ENCODE measurements at regions not wholly inside any gene's neighbourhood (a gene's known extent, or its start where the extent isn't known, plus 50 kb on each side); places are given as distances from the start of the nearest gene placed in this dataset.

DNA sequence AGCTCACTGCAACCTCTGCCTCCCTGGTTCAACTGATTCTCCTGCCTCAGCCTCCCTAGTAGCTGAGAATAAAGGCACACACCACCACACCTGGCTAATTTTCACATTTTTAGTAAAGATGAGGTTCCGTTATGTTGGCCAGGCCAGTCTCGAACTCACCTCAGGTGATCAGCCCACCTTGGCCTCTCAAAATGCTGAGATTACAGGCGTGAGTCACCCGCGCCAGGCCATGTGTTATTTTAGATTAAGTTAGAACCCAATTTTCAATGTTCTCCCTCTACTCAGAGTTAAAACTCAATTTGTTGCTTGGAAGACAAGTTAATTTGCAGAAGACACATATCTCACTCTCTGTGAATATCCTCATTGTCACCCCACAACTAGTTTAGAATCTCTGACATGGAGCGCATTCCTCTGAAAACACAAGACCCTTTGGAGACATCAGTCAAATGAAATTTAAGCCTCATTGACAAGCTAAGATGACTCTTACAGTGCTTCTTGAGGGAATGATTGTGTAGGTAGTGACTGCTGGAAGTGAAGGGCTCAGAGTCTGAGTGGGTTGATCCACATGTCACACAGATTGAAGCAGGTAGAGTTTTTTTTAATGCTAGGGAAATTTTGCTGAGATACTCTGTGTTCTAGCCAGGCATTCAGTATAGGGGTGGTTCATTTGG is 60.6 kb upstream of the FRMD4B start:
- DNase-seq (ENCODE audit: low read depth) = no peak
- Histone ChIP-seq H3K9me3 (ENCODE audit: control insufficient read depth, low read length) (no peaks in the 10 kb centered on the region), H3K4me3 (ENCODE audit: low read length) (no peak overlapping the region), H3K27me3 (replicated peaks; ENCODE audit: control insufficient read depth, insufficient read depth, low read length) (peaks cover 5% of the 10 kb centered on the region), H3K4me1 (ENCODE audit: control insufficient read depth, insufficient read depth, low read length) (peaks cover 4% of the 10 kb centered on the region), H3K36me3 (ENCODE audit: control insufficient read depth, insufficient read depth, low read length, severe bottlenecking) (no peaks in the 10 kb centered on the region), H3K9ac (ENCODE audit: low read length) (no peak overlapping the region)

GRCh38 chr3:69445498-69445897 is 59.6 kb upstream of the FRMD4B start:
- Histone ChIP-seq H3K9ac (ENCODE audit: low read length) (no peak overlapping the region), H3K9me3 (ENCODE audit: control insufficient read depth, low read length) (no peaks in the 10 kb centered on the region), H3K4me3 (ENCODE audit: low read length) (peak overlapping the region; percentile 61), H3K36me3 (ENCODE audit: control insufficient read depth, insufficient read depth, low read length, severe bottlenecking) (no peaks in the 10 kb centered on the region), H3K4me1 (ENCODE audit: control insufficient read depth, insufficient read depth, low read length) (peaks cover 4% of the 10 kb centered on the region), H3K27me3 (replicated peaks; ENCODE audit: control insufficient read depth, insufficient read depth, low read length) (peaks cover 5% of the 10 kb centered on the region)
- DNase-seq (ENCODE audit: low read depth) = no peak

GRCh38 chr3:69445024-69445423 is 59.1 kb upstream of the FRMD4B start:
- Histone ChIP-seq H3K4me1 (ENCODE audit: control insufficient read depth, insufficient read depth, low read length) (peaks cover 4% of the 10 kb centered on the region), H3K27me3 (replicated peaks; ENCODE audit: control insufficient read depth, insufficient read depth, low read length) (peaks cover 5% of the 10 kb centered on the region), H3K36me3 (ENCODE audit: control insufficient read depth, insufficient read depth, low read length, severe bottlenecking) (no peaks in the 10 kb centered on the region), H3K4me3 (ENCODE audit: low read length) (peak overlapping the region; percentile 61), H3K9me3 (ENCODE audit: control insufficient read depth, low read length) (no peaks in the 10 kb centered on the region), H3K9ac (ENCODE audit: low read length) (no peak overlapping the region)
- DNase-seq (ENCODE audit: low read depth) = no peak

DNA sequence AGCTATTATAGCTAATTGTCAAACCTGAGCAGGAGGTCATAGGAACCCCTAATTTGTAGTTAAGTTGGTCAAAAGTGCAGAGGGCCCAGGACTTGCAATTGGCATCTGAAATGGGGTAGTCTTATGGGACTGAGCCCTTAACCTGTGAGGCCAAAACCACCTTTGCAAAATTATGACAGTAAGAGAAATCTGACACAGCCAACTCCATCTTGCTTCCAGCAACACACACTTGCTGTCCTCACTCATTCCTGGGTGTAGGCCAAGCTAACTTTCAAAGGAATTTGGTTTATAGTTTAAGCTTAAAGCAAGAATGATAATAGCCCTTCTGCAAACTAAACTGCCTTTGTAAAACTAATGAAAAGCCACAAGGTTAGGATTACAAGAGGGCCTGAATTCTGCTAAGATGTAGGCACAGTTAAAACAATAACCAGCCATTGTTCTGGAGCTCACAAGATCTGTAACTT is 57.6 kb upstream of the FRMD4B start:
- no peak overlapping the region for H3K9ac ChIP-seq (ENCODE audit: low read length)
- H3K4me3 ChIP-seq (ENCODE audit: low read length) = no peak overlapping the region

DNA sequence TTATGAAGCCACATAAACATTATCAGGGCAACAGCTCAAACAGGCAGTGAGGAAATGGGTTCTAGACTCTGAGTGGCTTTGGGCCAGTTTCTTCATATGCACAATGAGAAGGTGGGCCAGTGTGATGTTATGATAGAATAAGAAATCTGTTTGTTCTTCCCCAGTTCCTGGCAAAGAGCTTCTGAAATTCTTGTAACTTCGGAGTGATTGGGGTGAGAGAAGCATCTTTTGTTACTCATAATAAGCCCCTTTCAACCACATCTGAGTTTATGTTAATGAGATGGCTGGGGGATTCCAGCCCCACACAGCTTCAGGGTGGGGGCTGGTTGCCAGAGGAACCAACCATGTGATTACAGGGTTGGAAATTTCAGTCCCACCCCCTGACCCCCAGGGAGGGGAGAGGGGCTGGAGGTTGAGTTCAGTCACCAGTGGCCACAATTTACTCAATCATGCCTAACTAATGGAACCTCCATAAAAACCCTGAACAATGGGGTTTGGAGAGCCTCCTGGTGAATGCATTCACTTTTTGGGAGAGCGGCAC is 57.0 kb upstream of the FRMD4B start:
- H3K9ac ChIP-seq (ENCODE audit: low read length) = no peak overlapping the region
- no peaks in the 10 kb centered on the region for H3K9me3 ChIP-seq (ENCODE audit: control insufficient read depth, low read length)
- no peaks in the 10 kb centered on the region for H3K36me3 ChIP-seq (ENCODE audit: control insufficient read depth, insufficient read depth, low read length, severe bottlenecking)
- peaks cover 4% of the 10 kb centered on the region for H3K4me1 ChIP-seq (ENCODE audit: control insufficient read depth, insufficient read depth, low read length)
- DNase-seq (ENCODE audit: low read depth) = no peak
- peaks cover 5% of the 10 kb centered on the region for H3K27me3 ChIP-seq (replicated peaks; ENCODE audit: control insufficient read depth, insufficient read depth, low read length)
- H3K4me3 ChIP-seq (ENCODE audit: low read length) = no peak overlapping the region

More for the DNA sequence above, 57.6 kb upstream of the FRMD4B start:
- Histone ChIP-seq H3K4me1 (ENCODE audit: control insufficient read depth, insufficient read depth, low read length) (peaks cover 4% of the 10 kb centered on the region), H3K36me3 (ENCODE audit: control insufficient read depth, insufficient read depth, low read length, severe bottlenecking) (no peaks in the 10 kb centered on the region), H3K27me3 (replicated peaks; ENCODE audit: control insufficient read depth, insufficient read depth, low read length) (peaks cover 5% of the 10 kb centered on the region), H3K9me3 (ENCODE audit: control insufficient read depth, low read length) (no peaks in the 10 kb centered on the region)
- DNase-seq (ENCODE audit: low read depth) = peak; percentile 15

DNA sequence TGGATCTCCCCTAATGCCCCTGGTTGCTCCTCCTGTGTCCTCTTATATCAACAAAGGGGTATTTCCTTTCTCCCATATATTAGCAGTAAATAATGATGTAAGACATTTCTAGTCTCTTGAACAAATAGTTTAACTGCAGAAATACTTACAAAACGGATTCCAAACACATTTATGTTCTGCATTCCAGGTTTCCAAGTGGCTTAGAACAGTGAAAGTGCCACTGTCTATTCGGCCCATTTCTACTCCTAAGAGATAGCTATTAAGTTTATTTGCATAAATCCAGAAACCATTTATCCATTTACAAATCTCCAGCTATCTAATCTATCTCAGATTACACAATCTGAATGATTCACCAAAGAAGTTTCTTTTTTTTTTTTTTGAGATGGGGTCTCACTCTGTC is 55.8 kb upstream of the FRMD4B start:
- DNase-seq (ENCODE audit: low read depth) = no peak
- Histone ChIP-seq H3K36me3 (ENCODE audit: control insufficient read depth, insufficient read depth, low read length, severe bottlenecking) (no peaks in the 10 kb centered on the region), H3K9me3 (ENCODE audit: control insufficient read depth, low read length) (no peaks in the 10 kb centered on the region), H3K4me3 (ENCODE audit: low read length) (no peak overlapping the region), H3K27me3 (replicated peaks; ENCODE audit: control insufficient read depth, insufficient read depth, low read length) (peaks cover 4% of the 10 kb centered on the region), H3K9ac (ENCODE audit: low read length) (no peak overlapping the region), H3K4me1 (ENCODE audit: control insufficient read depth, insufficient read depth, low read length) (peaks cover 4% of the 10 kb centered on the region)

GRCh38 chr3:69441040-69441439 is 55.2 kb upstream of the FRMD4B start:
- no peaks in the 10 kb centered on the region for H3K36me3 ChIP-seq (ENCODE audit: control insufficient read depth, insufficient read depth, low read length, severe bottlenecking)
- H3K4me1 ChIP-seq (ENCODE audit: control insufficient read depth, insufficient read depth, low read length) = peaks cover 4% of the 10 kb centered on the region
- peak; percentile 22 for DNase-seq (ENCODE audit: low read depth)
- no peaks in the 10 kb centered on the region for H3K27me3 ChIP-seq (replicated peaks; ENCODE audit: control insufficient read depth, insufficient read depth, low read length)
- H3K9ac ChIP-seq (ENCODE audit: low read length) = no peak overlapping the region
- H3K9me3 ChIP-seq (ENCODE audit: control insufficient read depth, low read length) = no peaks in the 10 kb centered on the region
- no peak overlapping the region for H3K4me3 ChIP-seq (ENCODE audit: low read length)

- peak overlapping the region; percentile 71 for H3K4me3 ChIP-seq (ENCODE audit: low read length)
- no peaks in the 10 kb centered on the region for H3K27me3 ChIP-seq (replicated peaks; ENCODE audit: control insufficient read depth, insufficient read depth, low read length)
- no peaks in the 10 kb centered on the region for H3K9me3 ChIP-seq (ENCODE audit: control insufficient read depth, low read length)
- peak overlapping the region; percentile 46 for H3K9ac ChIP-seq (ENCODE audit: low read length)
- no peaks in the 10 kb centered on the region for H3K4me1 ChIP-seq (ENCODE audit: control insufficient read depth, insufficient read depth, low read length)
- DNase-seq (ENCODE audit: low read depth) = peak; percentile 70
- H3K36me3 ChIP-seq (ENCODE audit: control insufficient read depth, insufficient read depth, low read length, severe bottlenecking) = no peaks in the 10 kb centered on the region
These were observed 53.9 kb upstream of the FRMD4B start for GRCh38 chr3:69439643-69440270.

- Histone ChIP-seq H3K4me3 (ENCODE audit: low read length) (no peak overlapping the region), H3K9me3 (ENCODE audit: control insufficient read depth, low read length) (no peaks in the 10 kb centered on the region), H3K9ac (ENCODE audit: low read length) (no peak overlapping the region), H3K4me1 (ENCODE audit: control insufficient read depth, insufficient read depth, low read length) (no peaks in the 10 kb centered on the region), H3K27me3 (replicated peaks; ENCODE audit: control insufficient read depth, insufficient read depth, low read length) (peaks cover 9% of the 10 kb centered on the region), H3K36me3 (ENCODE audit: control insufficient read depth, insufficient read depth, low read length, severe bottlenecking) (no peaks in the 10 kb centered on the region)
- DNase-seq (ENCODE audit: low read depth) = no peak
These were observed 52.6 kb upstream of the FRMD4B start for GRCh38 chr3:69438476-69438875.

GRCh38 chr3:69435274-69436265 is 49.7 kb upstream of the FRMD4B start:
- Histone ChIP-seq H3K27me3 (replicated peaks; ENCODE audit: control insufficient read depth, insufficient read depth, low read length) (peaks cover 25% of the 10 kb centered on the region), H3K36me3 (ENCODE audit: control insufficient read depth, insufficient read depth, low read length, severe bottlenecking) (no peaks in the 10 kb centered on the region), H3K4me3 (ENCODE audit: low read length) (no peak overlapping the region), H3K4me1 (ENCODE audit: control insufficient read depth, insufficient read depth, low read length) (no peaks in the 10 kb centered on the region), H3K9me3 (ENCODE audit: control insufficient read depth, low read length) (no peaks in the 10 kb centered on the region), H3K9ac (ENCODE audit: low read length) (no peak overlapping the region)
- no peak for DNase-seq (ENCODE audit: low read depth)
